ENCODE measurements at regions not wholly inside any gene's neighbourhood (a gene's known extent, or its start where the extent isn't known, plus 50 kb on each side); places are given as distances from the start of the nearest gene placed in this dataset.

GRCh38 chr11:121793291-121793690, 322.7 kb downstream of the BLID start:
- no peak overlapping the region for H3K18ac ChIP-seq (ENCODE audit: insufficient read length, low read depth, low read length)
- no peaks in the 10 kb centered on the region for H4K20me1 ChIP-seq (ENCODE audit: control insufficient read depth, insufficient read depth, insufficient read length)
- H3K27ac ChIP-seq (ENCODE audit: insufficient read length, low read depth, low read length): no peak overlapping the region
- no peak overlapping the region for H2AK5ac ChIP-seq (ENCODE audit: insufficient read length, low read length)
- no peaks in the 10 kb centered on the region for H3K27me3 ChIP-seq (ENCODE audit: insufficient read depth, low read length)
- H3K23ac ChIP-seq (ENCODE audit: insufficient read length, low read depth, low read length): no peak overlapping the region
- peaks cover 21 to 23% of the 10 kb centered on the region in 2 experiments for H3K4me1 Mint-ChIP-seq
- H3K9me3 Mint-ChIP-seq: peaks cover 2 to 5% of the 10 kb centered on the region in 2 experiments
- no peak overlapping the region for H3K27ac Mint-ChIP-seq
- H3K9me3 ChIP-seq (ENCODE audit: control insufficient read depth, low read depth, low read length): no peaks in the 10 kb centered on the region
- H3K4me3 Mint-ChIP-seq: no peak overlapping the region
- no peaks in the 10 kb centered on the region for H3K79me1 ChIP-seq (ENCODE audit: insufficient read depth, low read depth, low read length, poor library complexity, severe bottlenecking)
- H3K14ac ChIP-seq (ENCODE audit: insufficient read depth, low read length): no peak overlapping the region
- H3K4me1 ChIP-seq (ENCODE audit: insufficient read depth, low read length): no peaks in the 10 kb centered on the region; the same call in 1 of the 2 replicates
- TF ChIP-seq CTCF (conservative IDR thresholded peaks at IDR 0.05): no peak
- H3K27me3 Mint-ChIP-seq (ENCODE audit: low read depth): no peaks in the 10 kb centered on the region
- no peak for DNase-seq
- H2AFZ ChIP-seq (ENCODE audit: low read length): no peak overlapping the region
- no peak overlapping the region for H4K91ac ChIP-seq (ENCODE audit: insufficient read length, low read depth, low read length)
- no peaks in the 10 kb centered on the region for H3K79me2 ChIP-seq (ENCODE audit: insufficient read depth, low read length)
- H3K36me3 Mint-ChIP-seq (ENCODE audit: insufficient read depth in 1 of 3, low read depth in 3 of 3): peaks cover 5 to 10% (median 6%) of the 10 kb centered on the region in 3 experiments
- H2BK5ac ChIP-seq (ENCODE audit: insufficient read length, low read length): no peak overlapping the region
- H2BK120ac ChIP-seq (ENCODE audit: low read depth, low read length, poor library complexity, severe bottlenecking): no peak overlapping the region
- no CpG with 5 or more reads among the region's 4 CpGs for WGBS (ENCODE audit: extremely low coverage, insufficient read length, low lambda C conversion rate)
- no peak overlapping the region for H2BK15ac ChIP-seq (ENCODE audit: low read depth, low read length)
- H3K4ac ChIP-seq (ENCODE audit: low read depth, low read length): no peak overlapping the region
- no peak overlapping the region for H3T11ph ChIP-seq (ENCODE audit: low read length)
- H3K9ac ChIP-seq (ENCODE audit: extremely low read depth, insufficient read length, low read length): no peak overlapping the region
- H2BK20ac ChIP-seq (ENCODE audit: low read depth, low read length, poor library complexity, severe bottlenecking): no peak overlapping the region
- no peak overlapping the region for H3K4me2 ChIP-seq (ENCODE audit: insufficient read depth, insufficient read length, low read length)
- no peaks in the 10 kb centered on the region for H3K23me2 ChIP-seq (ENCODE audit: insufficient read length, low read depth, low read length, poor library complexity, severe bottlenecking)
- no peak overlapping the region for H4K8ac ChIP-seq (replicated peaks; ENCODE audit: insufficient read length, low read depth, low read length)
- no peak overlapping the region for H4K5ac ChIP-seq (ENCODE audit: insufficient read length, low read depth, low read length)
- no peak overlapping the region for H3K56ac ChIP-seq (ENCODE audit: insufficient read length, low read depth, low read length)
- no peak overlapping the region for H2BK12ac ChIP-seq (ENCODE audit: insufficient read length, low read depth, low read length)
